ENCODE measurements at regions not wholly inside any gene's neighbourhood (a gene's known extent, or its start where the extent isn't known, plus 50 kb on each side); places are given as distances from the start of the nearest gene placed in this dataset.
A peak's percentile ranks its signal among the peaks of the same experiment; 100 is the strongest.

DNA sequence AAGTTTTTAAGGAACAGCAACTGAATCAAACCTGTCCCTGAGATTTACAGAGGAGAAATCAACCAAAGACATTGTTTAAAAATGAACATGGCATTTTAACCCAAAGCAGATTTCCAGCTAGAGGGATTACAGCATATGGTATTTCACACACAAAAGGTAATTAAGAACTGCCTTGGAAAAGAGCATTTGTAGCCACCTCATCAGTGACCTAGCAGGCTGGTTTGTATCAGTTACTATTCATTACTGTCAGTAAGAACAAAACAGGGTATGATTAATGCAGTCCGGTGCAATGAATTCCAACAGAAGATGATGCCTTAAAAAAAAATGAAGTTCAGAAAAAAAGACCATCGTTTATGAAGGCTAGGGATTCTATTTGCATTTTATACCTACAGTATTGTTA lies 219.9 kb downstream of the CHD9NB start:
- Histone ChIP-seq H3K4me3 (ENCODE audit: low read length) (no peak overlapping the region), H3K9me3 (ENCODE audit: control insufficient read depth, low read length) (no peaks in the 10 kb centered on the region), H3K4me1 (ENCODE audit: control insufficient read depth, insufficient read depth, low read length) (no peaks in the 10 kb centered on the region), H3K27me3 (replicated peaks; ENCODE audit: control insufficient read depth, insufficient read depth, low read length) (no peaks in the 10 kb centered on the region), H3K36me3 (ENCODE audit: control insufficient read depth, insufficient read depth, low read length, severe bottlenecking) (no peaks in the 10 kb centered on the region), H3K9ac (ENCODE audit: low read length) (no peak overlapping the region)
- no peak for DNase-seq (ENCODE audit: low read depth)

DNA sequence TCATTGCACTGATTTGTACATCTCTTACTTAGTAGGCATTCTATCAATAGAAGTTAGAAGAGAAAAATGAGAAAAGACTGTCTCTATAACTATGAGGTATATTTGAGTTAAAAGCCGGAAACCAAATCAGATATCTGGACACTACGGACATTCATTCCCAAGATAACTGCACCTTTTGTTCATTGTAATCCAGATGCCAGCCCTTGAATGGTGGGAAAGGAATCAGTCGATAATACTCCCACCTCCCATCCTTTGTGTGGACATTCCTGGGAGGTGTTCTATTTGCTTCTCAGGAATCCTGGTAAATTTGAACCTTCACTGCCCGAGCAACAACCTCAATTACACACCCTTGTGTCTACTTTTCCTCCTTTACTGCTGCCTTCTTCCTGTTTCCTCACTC lies 225.2 kb downstream of the CHD9NB start:
- Histone ChIP-seq H3K9ac (ENCODE audit: low read length) (no peak overlapping the region), H3K4me3 (ENCODE audit: low read length) (no peak overlapping the region), H3K4me1 (ENCODE audit: control insufficient read depth, insufficient read depth, low read length) (no peaks in the 10 kb centered on the region), H3K36me3 (ENCODE audit: control insufficient read depth, insufficient read depth, low read length, severe bottlenecking) (no peaks in the 10 kb centered on the region), H3K9me3 (ENCODE audit: control insufficient read depth, low read length) (no peaks in the 10 kb centered on the region), H3K27me3 (replicated peaks; ENCODE audit: control insufficient read depth, insufficient read depth, low read length) (no peaks in the 10 kb centered on the region)
- DNase-seq (ENCODE audit: low read depth), result no peak

DNA sequence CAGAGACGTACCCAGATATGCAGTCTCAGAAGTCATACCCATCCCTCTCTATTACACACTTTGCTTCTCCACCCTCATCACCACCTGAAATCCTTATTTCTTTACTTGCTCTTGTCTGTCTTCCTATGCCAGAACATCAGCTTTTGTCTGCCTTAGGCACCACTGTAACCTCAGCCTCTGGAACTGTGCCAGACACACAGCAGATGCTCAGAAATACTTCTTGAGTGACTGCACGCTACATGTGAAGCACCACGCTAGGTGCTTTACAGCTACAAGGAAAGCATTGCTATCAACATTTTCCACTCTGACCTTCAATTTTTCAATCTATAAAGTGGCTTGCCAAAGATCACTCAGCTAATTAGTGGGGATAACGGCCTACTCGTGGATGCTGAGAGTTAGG lies 226.8 kb downstream of the CHD9NB start:
- H3K4me1 ChIP-seq (ENCODE audit: control insufficient read depth, insufficient read depth, low read length), result no peaks in the 10 kb centered on the region
- no peaks in the 10 kb centered on the region for H3K36me3 ChIP-seq (ENCODE audit: control insufficient read depth, insufficient read depth, low read length, severe bottlenecking)
- H3K9me3 ChIP-seq (ENCODE audit: control insufficient read depth, low read length), result no peaks in the 10 kb centered on the region
- no peaks in the 10 kb centered on the region for H3K27me3 ChIP-seq (replicated peaks; ENCODE audit: control insufficient read depth, insufficient read depth, low read length)
- DNase-seq (ENCODE audit: low read depth), result no peak
- H3K4me3 ChIP-seq (ENCODE audit: low read length), result no peak overlapping the region
- H3K9ac ChIP-seq (ENCODE audit: low read length), result no peak overlapping the region

DNA sequence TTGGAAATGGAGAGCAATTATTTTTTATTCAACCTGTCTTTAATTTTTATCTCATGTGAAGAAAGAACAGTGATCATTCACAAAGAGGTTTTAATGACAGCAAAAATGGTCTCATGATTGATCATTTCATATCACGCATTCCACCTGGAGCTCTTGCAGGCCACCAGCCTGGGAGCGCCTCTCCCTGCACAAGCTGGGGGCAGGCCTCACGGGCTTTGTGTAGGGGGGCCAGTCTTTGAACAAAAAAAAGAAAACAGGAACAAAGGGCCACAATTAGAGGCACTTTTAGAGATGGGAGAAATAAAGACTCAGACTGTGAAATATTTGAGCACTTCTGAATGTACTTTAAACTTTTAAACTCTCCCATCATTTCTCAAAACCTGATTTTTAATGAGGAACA lies 232.9 kb downstream of the CHD9NB start:
- Histone ChIP-seq H3K4me1 (ENCODE audit: control insufficient read depth, insufficient read depth, low read length) (no peaks in the 10 kb centered on the region), H3K9me3 (ENCODE audit: control insufficient read depth, low read length) (no peaks in the 10 kb centered on the region), H3K9ac (ENCODE audit: low read length) (no peak overlapping the region), H3K27me3 (replicated peaks; ENCODE audit: control insufficient read depth, insufficient read depth, low read length) (no peaks in the 10 kb centered on the region), H3K4me3 (ENCODE audit: low read length) (no peak overlapping the region), H3K36me3 (ENCODE audit: control insufficient read depth, insufficient read depth, low read length, severe bottlenecking) (no peaks in the 10 kb centered on the region)
- DNase-seq (ENCODE audit: low read depth), result no peak

DNA sequence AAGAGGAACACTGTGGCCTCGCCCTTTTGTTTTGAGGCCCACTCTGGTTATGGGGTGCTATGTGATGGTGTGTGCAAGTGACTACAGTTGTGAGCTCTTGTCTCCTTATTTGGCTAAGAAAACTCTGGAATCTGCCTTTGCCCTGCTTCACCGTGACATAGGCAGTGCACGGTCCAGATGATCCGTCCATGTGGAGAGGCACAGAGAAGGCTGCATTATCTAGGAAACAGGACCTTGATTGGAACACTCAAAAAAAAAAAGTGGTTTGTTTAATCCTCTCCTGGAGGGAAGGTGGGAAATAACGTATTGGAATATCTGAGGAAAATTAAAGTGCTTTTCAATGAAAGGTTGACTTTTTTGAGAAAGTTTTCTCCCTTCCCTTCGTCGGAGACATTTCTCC lies 233.3 kb downstream of the CHD9NB start:
- no peak for DNase-seq (ENCODE audit: low read depth)
- Histone ChIP-seq H3K9me3 (ENCODE audit: control insufficient read depth, low read length) (no peaks in the 10 kb centered on the region), H3K4me1 (ENCODE audit: control insufficient read depth, insufficient read depth, low read length) (no peaks in the 10 kb centered on the region), H3K9ac (ENCODE audit: low read length) (no peak overlapping the region), H3K36me3 (ENCODE audit: control insufficient read depth, insufficient read depth, low read length, severe bottlenecking) (no peaks in the 10 kb centered on the region), H3K4me3 (ENCODE audit: low read length) (no peak overlapping the region), H3K27me3 (replicated peaks; ENCODE audit: control insufficient read depth, insufficient read depth, low read length) (no peaks in the 10 kb centered on the region)

DNA sequence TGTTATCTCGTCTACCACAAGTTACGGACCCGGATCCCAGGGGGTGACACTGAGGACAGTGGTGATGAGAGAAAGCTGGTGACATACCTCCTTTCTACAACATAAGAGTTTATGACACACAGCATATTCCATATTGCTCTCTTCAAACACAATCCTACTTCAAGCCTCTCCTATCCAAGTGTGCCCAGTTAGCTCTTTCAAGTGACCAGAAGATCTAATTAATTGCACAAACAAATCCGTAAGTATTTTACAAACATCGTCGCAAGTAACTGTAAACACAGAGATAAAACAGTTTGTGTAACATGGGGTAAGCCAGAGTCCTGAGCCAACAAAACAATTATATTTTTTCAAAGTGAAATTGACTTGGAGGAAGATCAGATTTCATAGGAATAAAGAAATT lies 235.0 kb downstream of the CHD9NB start:
- no peak overlapping the region for H3K9ac ChIP-seq (ENCODE audit: low read length)
- no peaks in the 10 kb centered on the region for H3K36me3 ChIP-seq (ENCODE audit: control insufficient read depth, insufficient read depth, low read length, severe bottlenecking)
- H3K9me3 ChIP-seq (ENCODE audit: control insufficient read depth, low read length), result no peaks in the 10 kb centered on the region
- H3K4me1 ChIP-seq (ENCODE audit: control insufficient read depth, insufficient read depth, low read length), result peaks cover 4% of the 10 kb centered on the region
- H3K4me3 ChIP-seq (ENCODE audit: low read length), result no peak overlapping the region
- no peak for DNase-seq (ENCODE audit: low read depth)
- H3K27me3 ChIP-seq (replicated peaks; ENCODE audit: control insufficient read depth, insufficient read depth, low read length), result no peaks in the 10 kb centered on the region

DNA sequence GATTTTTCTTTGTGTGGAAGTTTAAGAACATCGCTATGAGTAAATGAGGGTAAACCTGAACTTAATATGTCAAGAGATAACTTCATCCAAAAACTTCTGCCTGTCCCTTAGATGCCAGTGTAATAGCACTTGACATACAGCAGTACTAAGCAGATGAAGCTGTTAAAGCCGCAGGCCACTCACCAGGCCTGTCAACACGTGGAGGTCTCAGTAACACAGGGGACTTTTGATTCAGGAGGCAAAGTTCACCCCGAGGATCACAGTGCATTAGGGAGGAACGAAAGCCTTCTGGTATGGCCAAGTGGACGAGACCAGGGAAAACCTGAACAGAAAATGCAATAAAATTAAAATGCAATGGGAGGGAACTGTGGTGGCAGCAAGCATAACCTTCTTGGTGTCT lies 235.7 kb downstream of the CHD9NB start:
- Histone ChIP-seq H3K27me3 (replicated peaks; ENCODE audit: control insufficient read depth, insufficient read depth, low read length) (no peaks in the 10 kb centered on the region), H3K4me3 (ENCODE audit: low read length) (no peak overlapping the region), H3K36me3 (ENCODE audit: control insufficient read depth, insufficient read depth, low read length, severe bottlenecking) (no peaks in the 10 kb centered on the region), H3K9me3 (ENCODE audit: control insufficient read depth, low read length) (no peaks in the 10 kb centered on the region), H3K9ac (ENCODE audit: low read length) (no peak overlapping the region), H3K4me1 (ENCODE audit: control insufficient read depth, insufficient read depth, low read length) (peaks cover 8% of the 10 kb centered on the region)
- no peak for DNase-seq (ENCODE audit: low read depth)

DNA sequence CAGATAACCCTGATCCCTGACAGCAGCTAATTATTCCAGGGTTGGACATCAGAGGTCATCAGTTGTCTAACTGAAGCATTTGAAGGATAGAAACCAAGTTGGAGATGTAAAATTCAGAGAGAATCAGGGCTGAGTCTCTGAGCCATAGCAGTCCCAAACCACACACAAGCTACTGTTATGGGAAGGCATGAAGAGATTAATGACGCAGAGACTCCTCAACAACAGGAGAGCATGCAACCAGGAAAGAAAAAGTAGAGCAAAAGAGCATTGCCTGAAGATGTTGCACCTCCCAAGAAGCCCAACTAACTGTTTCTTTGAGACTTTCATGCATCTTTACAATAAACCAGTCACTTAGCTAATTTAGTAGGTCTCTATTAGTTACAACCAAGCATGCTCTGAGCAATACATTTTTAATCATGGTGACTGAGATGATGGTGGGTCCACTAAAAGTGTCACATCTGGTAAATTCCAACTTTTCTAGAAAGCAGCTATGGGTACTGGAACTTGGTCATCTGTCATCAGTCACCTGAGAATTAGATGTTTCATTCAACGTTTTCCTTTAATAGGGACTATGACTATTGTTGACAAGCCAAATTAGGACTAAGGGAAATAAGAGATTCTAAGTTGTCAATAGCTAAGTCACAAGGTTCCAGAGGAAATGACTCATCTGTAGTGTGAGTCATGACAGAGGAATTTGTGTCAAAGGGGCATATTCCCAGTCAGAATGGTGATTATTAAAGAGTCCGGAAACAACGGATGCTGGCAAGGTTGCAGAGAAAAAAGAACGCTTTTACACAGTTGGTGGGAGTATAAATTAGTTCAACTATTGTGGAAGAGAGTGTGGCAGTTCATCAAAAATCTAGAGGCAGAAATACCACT lies 239.8 kb downstream of the CHD9NB start:
- Histone ChIP-seq H3K9ac (ENCODE audit: low read length) (no peak overlapping the region), H3K4me3 (ENCODE audit: low read length) (peak overlapping the region; percentile 32), H3K4me1 (ENCODE audit: control insufficient read depth, insufficient read depth, low read length) (peaks cover 8% of the 10 kb centered on the region), H3K27me3 (replicated peaks; ENCODE audit: control insufficient read depth, insufficient read depth, low read length) (no peaks in the 10 kb centered on the region), H3K36me3 (ENCODE audit: control insufficient read depth, insufficient read depth, low read length, severe bottlenecking) (no peaks in the 10 kb centered on the region), H3K9me3 (ENCODE audit: control insufficient read depth, low read length) (peaks cover 1% of the 10 kb centered on the region)
- no peak for DNase-seq (ENCODE audit: low read depth)

DNA sequence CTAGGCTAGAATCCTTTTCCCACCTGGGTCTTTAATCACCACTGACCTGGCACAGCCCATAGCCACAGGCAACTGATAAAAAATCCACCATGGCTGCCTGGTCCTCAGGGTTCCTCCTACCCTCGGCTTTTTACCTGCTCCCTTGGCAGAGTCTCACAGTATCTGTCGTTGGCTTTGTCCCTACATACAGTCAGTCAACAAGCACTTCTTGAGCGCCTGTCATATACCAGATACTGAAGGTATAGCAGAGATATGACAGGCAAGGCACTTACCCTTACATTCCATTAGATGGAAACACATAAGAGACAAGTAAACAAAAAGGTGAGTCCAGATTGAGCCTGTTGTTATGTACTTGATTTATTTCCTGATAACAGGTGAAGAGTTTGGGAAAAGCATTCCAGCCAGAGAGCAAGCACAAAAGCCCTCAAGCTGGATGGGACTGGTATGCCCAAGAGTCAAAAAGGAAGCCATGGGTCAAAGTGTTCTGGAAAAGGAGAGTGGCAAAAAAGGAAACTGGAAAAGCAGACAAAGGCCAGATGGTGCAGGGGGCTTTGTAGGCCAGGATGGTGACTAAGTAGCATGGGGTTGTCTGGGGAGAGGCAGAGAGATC lies 247.0 kb downstream of the CHD9NB start:
- DNase-seq (ENCODE audit: low read depth), result no peak
- H3K9me3 ChIP-seq (ENCODE audit: control insufficient read depth, low read length), result peaks cover 3% of the 10 kb centered on the region
- H3K36me3 ChIP-seq (ENCODE audit: control insufficient read depth, insufficient read depth, low read length, severe bottlenecking), result no peaks in the 10 kb centered on the region
- no peak overlapping the region for H3K9ac ChIP-seq (ENCODE audit: low read length)
- no peaks in the 10 kb centered on the region for H3K4me1 ChIP-seq (ENCODE audit: control insufficient read depth, insufficient read depth, low read length)
- no peaks in the 10 kb centered on the region for H3K27me3 ChIP-seq (replicated peaks; ENCODE audit: control insufficient read depth, insufficient read depth, low read length)
- H3K4me3 ChIP-seq (ENCODE audit: low read length), result no peak overlapping the region

DNA sequence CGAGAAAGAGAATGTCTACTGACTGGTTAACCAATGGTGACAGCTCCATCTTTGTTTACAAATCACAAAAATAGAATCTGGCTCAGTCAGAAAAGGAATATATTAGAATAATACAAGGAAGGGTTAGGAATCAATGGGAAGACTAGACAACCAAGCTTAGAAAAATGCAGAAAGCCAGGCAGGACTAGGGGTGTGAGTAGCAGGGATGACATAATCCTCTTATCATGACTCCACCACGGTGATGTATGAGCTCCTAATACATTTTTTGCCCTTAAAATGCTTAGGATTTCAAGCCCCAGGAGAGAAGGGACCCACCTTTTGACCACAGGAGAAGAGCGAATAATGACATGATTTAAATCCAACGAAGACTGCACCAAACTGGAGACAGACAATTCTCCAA lies 252.3 kb downstream of the CHD9NB start:
- no peak for DNase-seq (ENCODE audit: low read depth)

DNA sequence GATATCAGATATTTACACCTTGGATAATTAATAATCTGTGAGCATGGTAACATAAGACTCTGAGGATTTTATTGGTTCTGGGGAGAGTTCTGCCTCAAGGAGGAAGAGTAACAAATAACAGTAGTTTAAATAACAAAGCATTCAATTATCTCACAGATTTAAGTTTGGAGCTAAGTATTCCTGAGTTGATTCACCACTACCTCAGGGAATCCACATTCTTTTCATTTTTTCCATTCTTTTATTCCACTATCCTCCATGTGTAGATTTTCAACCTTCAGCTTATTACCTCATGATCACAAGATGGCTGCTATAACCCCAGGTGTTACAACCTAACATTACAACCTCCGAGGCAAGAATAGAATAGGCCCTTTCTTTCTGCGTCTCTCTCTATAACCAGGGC lies 252.2 kb upstream of the TOX3 start:
- no peaks in the 10 kb centered on the region for H3K9me3 ChIP-seq (ENCODE audit: control insufficient read depth, low read length)
- H3K9ac ChIP-seq (ENCODE audit: low read length), result no peak overlapping the region
- H3K4me1 ChIP-seq (ENCODE audit: control insufficient read depth, insufficient read depth, low read length), result no peaks in the 10 kb centered on the region
- H3K4me3 ChIP-seq (ENCODE audit: low read length), result no peak overlapping the region
- no peaks in the 10 kb centered on the region for H3K27me3 ChIP-seq (replicated peaks; ENCODE audit: control insufficient read depth, insufficient read depth, low read length)
- DNase-seq (ENCODE audit: low read depth), result no peak
- no peaks in the 10 kb centered on the region for H3K36me3 ChIP-seq (ENCODE audit: control insufficient read depth, insufficient read depth, low read length, severe bottlenecking)

More for the DNA sequence above, 252.3 kb downstream of the CHD9NB start:
- H3K9me3 ChIP-seq (ENCODE audit: control insufficient read depth, low read length), result no peaks in the 10 kb centered on the region
- no peak overlapping the region for H3K9ac ChIP-seq (ENCODE audit: low read length)
- no peaks in the 10 kb centered on the region for H3K4me1 ChIP-seq (ENCODE audit: control insufficient read depth, insufficient read depth, low read length)
- H3K27me3 ChIP-seq (replicated peaks; ENCODE audit: control insufficient read depth, insufficient read depth, low read length), result no peaks in the 10 kb centered on the region
- no peak overlapping the region for H3K4me3 ChIP-seq (ENCODE audit: low read length)
- no peaks in the 10 kb centered on the region for H3K36me3 ChIP-seq (ENCODE audit: control insufficient read depth, insufficient read depth, low read length, severe bottlenecking)
